HL-60 (cell line): ENCODE measurements at regions not wholly inside any gene's neighbourhood (a gene's known extent, or its start where the extent isn't known, plus 50 kb on each side); places are given as distances from the start of the nearest gene placed in this dataset.

ENCODE experiments used
- CTCF ChIP-seq: IDR thresholded peaks from one replicate; pipeline ENCODE4 v1.5.1; 2011; ENCODE audit warnings: low read length, control low read depth, inconsistent platforms; ENCODE audit not compliant: insufficient read depth
- POLR2AphosphoS5 ChIP-seq: IDR thresholded peaks from 2 replicates; pipeline ENCODE4 v1.6.1; 2012; ENCODE audit warnings: low read depth
- REST ChIP-seq: IDR thresholded peaks from 2 replicates; pipeline ENCODE4 v1.6.1; 2012; ENCODE audit warnings: low read depth; ENCODE audit not compliant: insufficient replicate concordance
- SPI1 ChIP-seq: IDR thresholded peaks from 2 replicates; pipeline ENCODE4 v1.6.1; 2012; ENCODE audit warnings: low read depth, mild to moderate bottlenecking, borderline replicate concordance

DNA sequence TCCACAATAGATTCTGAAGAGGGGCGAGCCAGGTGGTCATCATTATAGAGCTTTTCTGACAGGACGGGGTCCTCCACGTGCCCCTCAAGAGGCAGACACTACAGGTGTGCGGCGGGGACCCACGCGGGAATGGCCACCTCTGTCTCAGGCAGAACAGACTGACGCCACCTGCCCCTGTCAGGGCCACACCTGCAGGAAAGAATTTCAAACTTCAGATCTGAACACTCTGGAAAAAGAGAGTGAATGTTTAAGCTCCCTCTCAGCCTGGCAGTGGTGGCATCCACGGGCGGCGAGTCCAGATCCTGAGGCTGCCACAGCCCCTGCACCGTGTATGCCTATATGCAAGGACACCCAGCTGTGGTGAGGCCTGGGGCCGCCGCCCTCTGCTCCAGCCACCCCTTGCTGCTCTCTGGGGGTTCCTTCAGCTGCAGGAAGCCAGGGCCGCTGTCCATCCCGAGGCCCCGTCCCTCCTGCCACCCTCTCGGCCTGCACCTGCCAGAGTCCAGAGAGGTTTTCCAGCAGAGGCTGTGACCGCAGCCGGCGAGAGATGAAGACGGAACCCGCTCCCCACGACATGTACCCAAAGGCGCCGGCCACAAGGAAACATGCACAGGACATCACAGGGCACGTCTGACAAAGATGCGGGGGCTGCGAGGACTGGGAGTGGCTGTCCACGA, 234.9 kb downstream of the ERMARD start:
- TF ChIP-seq CTCF (no peak), POLR2AphosphoS5 (no peak), REST (no peak), SPI1 (no peak)
